HepG2 (cell line): ENCODE measurements at regions not wholly inside any gene's neighbourhood (a gene's known extent, or its start where the extent isn't known, plus 50 kb on each side); places are given as distances from the start of the nearest gene placed in this dataset.

Experiments
- ASH2L ChIP-seq: fragments of 300-600, 200-600 bp; sonication (generic); IDR thresholded peaks from 2 replicates; pipeline ENCODE4 v1.7.0; 2017; ENCODE audit warnings: low read depth, mild to moderate bottlenecking, moderate library complexity, mixed read lengths, low read length; ENCODE audit not compliant: insufficient read length
- BRCA1 ChIP-seq: sonication (generic); formaldehyde crosslinking; IDR thresholded peaks from 2 replicates; pipeline ENCODE4 v1.4.0; 2020; ENCODE audit warnings: missing genetic modification reagents
- GATAD2A ChIP-seq: IDR thresholded peaks from 2 replicates; pipeline ENCODE4 v1.6.1; 2016
- HNRNPLL ChIP-seq: fragments of 200-400 bp; formaldehyde crosslinking; IDR thresholded peaks from 2 replicates; pipeline ENCODE4 v1.6.1; 2017; ENCODE audit warnings: mild to moderate bottlenecking, low read depth, low read length; ENCODE audit not compliant: poor library complexity, severe bottlenecking
- NFYB ChIP-seq: sonication (generic); formaldehyde crosslinking; IDR thresholded peaks from 2 replicates; pipeline ENCODE4 v1.4.0; 2020; ENCODE audit warnings: missing genetic modification reagents
- NKX3-1 ChIP-seq: sonication (generic); formaldehyde crosslinking; IDR thresholded peaks from 2 replicates; pipeline ENCODE4 v1.5.0; 2020; ENCODE audit warnings: missing genetic modification reagents
- RFX3 ChIP-seq: IDR thresholded peaks from 2 replicates; pipeline ENCODE4 v1.6.1; 2016; ENCODE audit warnings: missing biosample characterization, missing genetic modification reagents
- SP140L ChIP-seq: sonication (generic); formaldehyde crosslinking; IDR thresholded peaks from 2 replicates; pipeline ENCODE4 v1.4.0; 2020; ENCODE audit warnings: missing genetic modification reagents, borderline replicate concordance
- SRY ChIP-seq: sonication (generic); formaldehyde crosslinking; IDR thresholded peaks from 2 replicates; pipeline ENCODE4 v1.8.0; 2022; ENCODE audit warnings: mild to moderate bottlenecking, missing genetic modification reagents
- TRIM24 ChIP-seq: sonication (generic); formaldehyde crosslinking; IDR thresholded peaks from 2 replicates; pipeline ENCODE4 v1.8.0; 2022; ENCODE audit warnings: mild to moderate bottlenecking, missing genetic modification reagents
- ZBTB21 ChIP-seq: sonication (generic); formaldehyde crosslinking; IDR thresholded peaks from 2 replicates; pipeline ENCODE4 v1.4.0; 2020; ENCODE audit warnings: missing genetic modification reagents
- ZBTB3 ChIP-seq: sonication (generic); formaldehyde crosslinking; IDR thresholded peaks from 2 replicates; pipeline ENCODE4 v1.4.0; 2020; ENCODE audit warnings: low read depth, mild to moderate bottlenecking, moderate library complexity, missing genetic modification reagents, borderline replicate concordance
- ZFP62 ChIP-seq: sonication (generic); formaldehyde crosslinking; IDR thresholded peaks from 2 replicates; pipeline ENCODE4 v1.4.0; 2020; ENCODE audit warnings: missing genetic modification reagents
- ZNF101 ChIP-seq: sonication (generic); formaldehyde crosslinking; IDR thresholded peaks from 2 replicates; pipeline ENCODE4 v1.4.0; 2020; ENCODE audit warnings: mild to moderate bottlenecking, low read depth, missing genetic modification reagents, borderline replicate concordance
- ZNF12 ChIP-seq: sonication (generic); formaldehyde crosslinking; IDR thresholded peaks from 2 replicates; pipeline ENCODE4 v1.5.0; 2020; ENCODE audit warnings: missing genetic modification reagents
- ZNF225 ChIP-seq: sonication (generic); formaldehyde crosslinking; IDR thresholded peaks from 2 replicates; pipeline ENCODE4 v1.4.0; 2020; ENCODE audit warnings: mild to moderate bottlenecking, missing genetic modification reagents
- ZNF317 ChIP-seq: sonication (generic); formaldehyde crosslinking; IDR thresholded peaks from 2 replicates; pipeline ENCODE4 v1.5.0; 2020; ENCODE audit warnings: mild to moderate bottlenecking, missing genetic modification reagents
- ZNF354B ChIP-seq: sonication (generic); formaldehyde crosslinking; IDR thresholded peaks from 2 replicates; pipeline ENCODE4 v1.8.0; 2022; ENCODE audit warnings: mild to moderate bottlenecking, missing genetic modification reagents
- ZNF660 ChIP-seq: sonication (generic); formaldehyde crosslinking; IDR thresholded peaks from 2 replicates; pipeline ENCODE4 v1.5.1; 2020; ENCODE audit warnings: mild to moderate bottlenecking, low read depth, missing genetic modification reagents, borderline replicate concordance
- ZNF773 ChIP-seq: sonication (generic); formaldehyde crosslinking; IDR thresholded peaks from 2 replicates; pipeline ENCODE4 v1.4.0; 2020; ENCODE audit warnings: missing genetic modification reagents, borderline replicate concordance
- ZNF788 ChIP-seq: sonication (generic); formaldehyde crosslinking; IDR thresholded peaks from 2 replicates; pipeline ENCODE4 v1.5.0; 2020; ENCODE audit warnings: mild to moderate bottlenecking, missing genetic modification reagents, borderline replicate concordance
- TF ChIP-seq, protein P1 (sequence below): sonication (generic); formaldehyde crosslinking; IDR thresholded peaks from 2 replicates; pipeline ENCODE4 v1.4.0; 2020; ENCODE audit warnings: missing genetic modification reagents, mild to moderate bottlenecking, borderline replicate concordance
- TF ChIP-seq, protein P2 (sequence below): sonication (generic); formaldehyde crosslinking; IDR thresholded peaks from 2 replicates; pipeline ENCODE4 v1.8.0; 2022; ENCODE audit warnings: missing genetic modification reagents, mild to moderate bottlenecking, inconsistent platforms, borderline replicate concordance
- TF ChIP-seq, protein P3 (sequence below): sonication (generic); formaldehyde crosslinking; IDR thresholded peaks from 2 replicates; pipeline ENCODE4 v1.4.0; 2020; ENCODE audit warnings: missing genetic modification reagents
- TF ChIP-seq, protein P4 (sequence below): sonication (generic); formaldehyde crosslinking; IDR thresholded peaks from 2 replicates; pipeline ENCODE4 v1.4.0; 2020; ENCODE audit warnings: missing genetic modification reagents

DNA sequence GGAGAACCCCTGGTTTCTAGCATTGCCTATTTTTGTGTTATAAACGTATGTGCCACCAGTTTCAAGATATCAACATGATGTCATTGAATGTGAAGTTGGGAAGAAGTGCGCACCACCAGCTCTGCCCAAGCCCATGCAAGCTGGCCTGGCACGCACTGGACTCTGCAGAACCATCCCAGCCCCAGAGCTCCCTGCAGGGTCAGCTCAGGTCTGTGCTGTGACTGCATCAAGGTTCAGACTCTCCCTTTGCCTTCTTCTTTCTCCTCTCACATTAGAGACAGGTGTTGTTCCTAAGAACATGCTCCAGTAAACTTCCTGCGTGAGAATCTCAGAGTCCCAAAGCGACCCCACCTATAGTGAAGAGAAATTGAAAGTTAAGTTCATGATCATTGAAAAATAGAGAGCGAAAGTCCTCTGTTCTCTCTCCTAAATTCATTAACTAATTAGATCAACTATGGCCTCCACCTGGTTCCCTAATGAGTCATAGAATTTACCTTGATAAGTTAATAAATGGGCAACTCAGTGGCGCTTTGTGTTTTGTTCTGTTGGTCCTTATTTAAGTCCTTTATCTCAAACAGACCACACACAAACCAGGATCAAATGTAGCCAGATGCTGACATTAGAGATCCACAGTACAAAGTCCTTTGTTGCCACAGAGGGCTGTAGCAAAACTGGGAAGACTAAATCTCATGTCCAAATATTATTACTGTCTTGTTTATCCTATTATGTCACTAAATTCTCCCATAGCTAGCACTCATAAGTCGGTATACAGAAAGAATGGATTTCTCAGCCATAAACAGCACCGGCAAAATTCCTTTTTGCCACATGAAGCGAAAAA is 432.3 kb downstream of the STK39 start (continued):
- TF ChIP-seq ZNF12 (CRISPR knock-in tag) (peak; percentile 83), ZNF354B (CRISPR knock-in tag) (no peak), NFYB (CRISPR knock-in tag) (no peak), ZNF773 (CRISPR knock-in tag) (no peak), ZNF317 (CRISPR knock-in tag) (peak; percentile 83), ZNF660 (no peak), RFX3 (CRISPR knock-in tag) (no peak), HNRNPLL (no peak), ZFP62 (no peak), ZNF225 (CRISPR knock-in tag) (no peak), ZNF788 (CRISPR knock-in tag) (no peak), ZBTB21 (CRISPR knock-in tag) (0 out of 2 replicates have a peak, but pooled peaks have one; percentile 34), SRY (CRISPR knock-in tag) (no peak; the same call in 1 of the 2 replicates), GATAD2A (CRISPR knock-in tag) (peak; percentile 99), BRCA1 (CRISPR knock-in tag) (no peak), NKX3-1 (peak; percentile 75; the same call in 1 of the 2 replicates), TRIM24 (0 out of 2 replicates have a peak, but pooled peaks have one; percentile 26), ZNF101 (CRISPR knock-in tag) (no peak), SP140L (CRISPR knock-in tag) (no peak), ASH2L (peak; percentile 95), ZBTB3 (CRISPR knock-in tag) (no peak)
- TF ChIP-seq, protein P1, sequence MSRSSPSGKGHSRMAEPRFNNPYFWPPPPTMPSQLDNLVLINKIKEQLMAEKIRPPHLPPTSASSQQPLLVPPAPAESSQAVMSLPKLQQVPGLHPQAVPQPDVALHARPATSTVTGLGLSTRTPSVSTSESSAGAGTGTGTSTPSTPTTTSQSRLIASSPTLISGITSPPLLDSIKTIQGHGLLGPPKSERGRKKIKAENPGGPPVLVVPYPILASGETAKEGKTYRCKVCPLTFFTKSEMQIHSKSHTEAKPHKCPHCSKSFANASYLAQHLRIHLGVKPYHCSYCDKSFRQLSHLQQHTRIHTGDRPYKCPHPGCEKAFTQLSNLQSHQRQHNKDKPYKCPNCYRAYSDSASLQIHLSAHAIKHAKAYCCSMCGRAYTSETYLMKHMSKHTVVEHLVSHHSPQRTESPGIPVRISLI (CRISPR knock-in tag), result peak; percentile 40; the same call in 1 of the 2 replicates
- TF ChIP-seq, protein P2, sequence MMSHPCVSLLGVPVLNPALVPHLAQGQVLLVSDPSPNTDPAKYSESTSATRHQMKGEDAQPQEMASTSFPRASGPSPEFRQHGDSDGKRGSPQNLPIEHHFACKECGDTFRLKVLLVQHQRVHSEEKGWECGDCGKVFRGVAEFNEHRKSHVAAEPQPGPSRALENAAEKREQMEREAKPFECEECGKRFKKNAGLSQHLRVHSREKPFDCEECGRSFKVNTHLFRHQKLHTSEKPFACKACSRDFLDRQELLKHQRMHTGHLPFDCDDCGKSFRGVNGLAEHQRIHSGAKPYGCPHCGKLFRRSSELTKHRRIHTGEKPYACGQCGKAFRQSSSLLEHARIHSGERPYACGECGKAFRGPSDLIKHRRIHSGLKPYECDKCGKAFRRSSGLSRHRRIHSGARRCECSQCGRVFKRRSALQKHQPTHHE, result no peak; the same call in 1 of the 2 replicates
- TF ChIP-seq, protein P3, sequence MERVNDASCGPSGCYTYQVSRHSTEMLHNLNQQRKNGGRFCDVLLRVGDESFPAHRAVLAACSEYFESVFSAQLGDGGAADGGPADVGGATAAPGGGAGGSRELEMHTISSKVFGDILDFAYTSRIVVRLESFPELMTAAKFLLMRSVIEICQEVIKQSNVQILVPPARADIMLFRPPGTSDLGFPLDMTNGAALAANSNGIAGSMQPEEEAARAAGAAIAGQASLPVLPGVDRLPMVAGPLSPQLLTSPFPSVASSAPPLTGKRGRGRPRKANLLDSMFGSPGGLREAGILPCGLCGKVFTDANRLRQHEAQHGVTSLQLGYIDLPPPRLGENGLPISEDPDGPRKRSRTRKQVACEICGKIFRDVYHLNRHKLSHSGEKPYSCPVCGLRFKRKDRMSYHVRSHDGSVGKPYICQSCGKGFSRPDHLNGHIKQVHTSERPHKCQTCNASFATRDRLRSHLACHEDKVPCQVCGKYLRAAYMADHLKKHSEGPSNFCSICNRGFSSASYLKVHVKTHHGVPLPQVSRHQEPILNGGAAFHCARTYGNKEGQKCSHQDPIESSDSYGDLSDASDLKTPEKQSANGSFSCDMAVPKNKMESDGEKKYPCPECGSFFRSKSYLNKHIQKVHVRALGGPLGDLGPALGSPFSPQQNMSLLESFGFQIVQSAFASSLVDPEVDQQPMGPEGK (CRISPR knock-in tag), result peak; percentile 66
- TF ChIP-seq, protein P4, sequence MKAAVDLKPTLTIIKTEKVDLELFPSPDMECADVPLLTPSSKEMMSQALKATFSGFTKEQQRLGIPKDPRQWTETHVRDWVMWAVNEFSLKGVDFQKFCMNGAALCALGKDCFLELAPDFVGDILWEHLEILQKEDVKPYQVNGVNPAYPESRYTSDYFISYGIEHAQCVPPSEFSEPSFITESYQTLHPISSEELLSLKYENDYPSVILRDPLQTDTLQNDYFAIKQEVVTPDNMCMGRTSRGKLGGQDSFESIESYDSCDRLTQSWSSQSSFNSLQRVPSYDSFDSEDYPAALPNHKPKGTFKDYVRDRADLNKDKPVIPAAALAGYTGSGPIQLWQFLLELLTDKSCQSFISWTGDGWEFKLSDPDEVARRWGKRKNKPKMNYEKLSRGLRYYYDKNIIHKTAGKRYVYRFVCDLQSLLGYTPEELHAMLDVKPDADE (CRISPR knock-in tag), result no peak
